Glutamatergic neuron (in vitro differentiated cells): ENCODE measurements at regions not wholly inside any gene's neighbourhood (a gene's known extent, or its start where the extent isn't known, plus 50 kb on each side); places are given as distances from the start of the nearest gene placed in this dataset.

ENCODE experiments used
- DNase-seq: peaks from one replicate; pipeline ENCODE4 v3.0.0; 2022
- H3K27ac Mint-ChIP-seq: one replicate; pipeline ENCODE4 v1.8.0; 2020; ENCODE audit warnings: mild to moderate bottlenecking, mixed read lengths, inconsistent platforms; ENCODE audit not compliant: unreplicated experiment
- H3K27me3 Mint-ChIP-seq: one replicate; pipeline ENCODE4 v1.8.0; 2020; ENCODE audit warnings: mild to moderate bottlenecking, moderate library complexity, mixed read lengths, inconsistent platforms; ENCODE audit not compliant: unreplicated experiment
- H3K36me3 Mint-ChIP-seq: one replicate; pipeline ENCODE4 v1.8.0; 2020; ENCODE audit warnings: mild to moderate bottlenecking, mixed read lengths, inconsistent platforms; ENCODE audit not compliant: unreplicated experiment
- H3K4me1 Mint-ChIP-seq: one replicate; pipeline ENCODE4 v1.8.0; 2020; ENCODE audit warnings: mild to moderate bottlenecking, low read depth, mixed read lengths, inconsistent platforms; ENCODE audit not compliant: unreplicated experiment
- H3K4me3 Mint-ChIP-seq: one replicate; pipeline ENCODE4 v1.8.0; 2020; ENCODE audit warnings: mild to moderate bottlenecking, mixed read lengths, inconsistent platforms; ENCODE audit not compliant: unreplicated experiment
- H3K9me3 Mint-ChIP-seq: one replicate; pipeline ENCODE4 v1.8.0; 2020; ENCODE audit warnings: mild to moderate bottlenecking, moderate library complexity, mixed read lengths, inconsistent platforms; ENCODE audit not compliant: unreplicated experiment
- CTCF ChIP-seq: fragments of 200-600 bp; sonication (generic); IDR thresholded peaks from one replicate; pipeline ENCODE4 v1.5.0; 2021; ENCODE audit not compliant: partially characterized antibody, unreplicated experiment

DNA sequence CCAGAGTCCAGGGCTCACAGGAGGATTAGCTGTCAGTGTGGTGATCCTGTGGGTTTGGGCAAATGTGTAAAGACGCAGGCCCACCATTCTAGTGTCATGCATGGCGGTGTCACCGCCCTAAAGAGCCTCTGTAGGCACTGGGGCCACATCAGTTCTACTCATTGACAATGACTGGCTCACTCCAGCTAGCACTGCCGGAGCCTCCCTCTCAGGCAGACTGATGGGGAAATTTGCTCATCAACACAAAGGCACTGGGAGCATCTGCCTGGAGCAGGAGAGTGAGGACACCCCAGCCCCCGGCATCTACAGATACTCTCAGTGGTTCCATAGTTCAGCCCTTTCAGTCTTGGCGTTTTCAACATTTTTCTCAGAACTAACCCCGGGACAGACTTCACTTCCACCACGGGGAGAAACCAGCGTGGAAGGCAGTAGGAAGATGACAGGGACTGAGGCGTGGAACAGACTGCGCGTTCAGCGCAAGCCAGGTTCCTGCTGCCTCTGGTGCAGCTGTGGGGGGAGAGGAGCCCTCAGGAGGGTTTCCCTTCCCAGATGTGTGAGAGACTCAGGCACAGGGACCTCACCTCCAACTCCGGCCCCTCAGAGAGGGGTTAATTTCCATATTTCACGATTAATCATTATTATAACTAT is 256.6 kb downstream of the RBFOX3 start:
- no peak for DNase-seq
- Mint-ChIP-seq H3K9me3 (peaks cover 30% of the 10 kb centered on the region), H3K27ac (peak overlapping the region; percentile 28), H3K4me1 (peaks cover 13% of the 10 kb centered on the region), H3K4me3 (no peak overlapping the region), H3K27me3 (peaks cover 18% of the 10 kb centered on the region), H3K36me3 (peaks cover 17% of the 10 kb centered on the region)
- TF ChIP-seq CTCF: no peak

DNA sequence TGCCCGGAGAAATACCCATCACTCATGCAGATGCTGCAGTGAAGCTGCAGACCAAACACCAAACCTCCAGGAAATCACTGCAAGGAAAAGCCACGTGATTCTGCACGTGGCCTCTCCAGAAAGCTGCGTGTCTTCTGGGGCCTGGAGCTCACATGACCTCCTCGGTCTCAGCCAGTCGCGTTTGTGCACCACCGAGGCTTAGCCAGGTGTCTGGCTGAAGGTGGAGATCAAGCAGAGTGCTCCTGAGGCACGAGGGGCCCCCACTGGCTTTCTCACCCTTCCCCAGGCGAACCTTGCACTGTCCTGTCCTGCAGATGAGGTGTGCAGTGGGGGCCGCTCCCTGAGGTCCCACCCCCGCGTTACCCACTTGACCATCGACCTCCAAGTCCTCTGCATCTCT is 257.3 kb downstream of the RBFOX3 start:
- TF ChIP-seq CTCF: no peak
- Mint-ChIP-seq H3K4me3 (no peak overlapping the region), H3K27ac (peak overlapping the region; percentile 33), H3K27me3 (peaks cover 24% of the 10 kb centered on the region), H3K36me3 (peaks cover 18% of the 10 kb centered on the region), H3K9me3 (peaks cover 30% of the 10 kb centered on the region), H3K4me1 (peaks cover 13% of the 10 kb centered on the region)
- DNase-seq: no peak

GRCh38 chr17:79353016-79353415 is 257.8 kb downstream of the RBFOX3 start:
- Mint-ChIP-seq H3K9me3 (peaks cover 31% of the 10 kb centered on the region), H3K4me3 (no peak overlapping the region), H3K27ac (peak overlapping the region; percentile 33), H3K4me1 (peaks cover 13% of the 10 kb centered on the region), H3K36me3 (peaks cover 18% of the 10 kb centered on the region), H3K27me3 (peaks cover 24% of the 10 kb centered on the region)
- no peak for TF ChIP-seq CTCF
- DNase-seq: no peak

- TF ChIP-seq CTCF: no peak
- no peak for DNase-seq
- H3K4me3 Mint-ChIP-seq: no peak overlapping the region
- H3K36me3 Mint-ChIP-seq: peaks cover 20% of the 10 kb centered on the region
- peaks cover 13% of the 10 kb centered on the region for H3K4me1 Mint-ChIP-seq
- peaks cover 16% of the 10 kb centered on the region for H3K27me3 Mint-ChIP-seq
- peaks cover 26% of the 10 kb centered on the region for H3K9me3 Mint-ChIP-seq
- no peak overlapping the region for H3K27ac Mint-ChIP-seq
Measured at GRCh38 chr17:79350533-79350932, 260.3 kb downstream of the RBFOX3 start.

DNA sequence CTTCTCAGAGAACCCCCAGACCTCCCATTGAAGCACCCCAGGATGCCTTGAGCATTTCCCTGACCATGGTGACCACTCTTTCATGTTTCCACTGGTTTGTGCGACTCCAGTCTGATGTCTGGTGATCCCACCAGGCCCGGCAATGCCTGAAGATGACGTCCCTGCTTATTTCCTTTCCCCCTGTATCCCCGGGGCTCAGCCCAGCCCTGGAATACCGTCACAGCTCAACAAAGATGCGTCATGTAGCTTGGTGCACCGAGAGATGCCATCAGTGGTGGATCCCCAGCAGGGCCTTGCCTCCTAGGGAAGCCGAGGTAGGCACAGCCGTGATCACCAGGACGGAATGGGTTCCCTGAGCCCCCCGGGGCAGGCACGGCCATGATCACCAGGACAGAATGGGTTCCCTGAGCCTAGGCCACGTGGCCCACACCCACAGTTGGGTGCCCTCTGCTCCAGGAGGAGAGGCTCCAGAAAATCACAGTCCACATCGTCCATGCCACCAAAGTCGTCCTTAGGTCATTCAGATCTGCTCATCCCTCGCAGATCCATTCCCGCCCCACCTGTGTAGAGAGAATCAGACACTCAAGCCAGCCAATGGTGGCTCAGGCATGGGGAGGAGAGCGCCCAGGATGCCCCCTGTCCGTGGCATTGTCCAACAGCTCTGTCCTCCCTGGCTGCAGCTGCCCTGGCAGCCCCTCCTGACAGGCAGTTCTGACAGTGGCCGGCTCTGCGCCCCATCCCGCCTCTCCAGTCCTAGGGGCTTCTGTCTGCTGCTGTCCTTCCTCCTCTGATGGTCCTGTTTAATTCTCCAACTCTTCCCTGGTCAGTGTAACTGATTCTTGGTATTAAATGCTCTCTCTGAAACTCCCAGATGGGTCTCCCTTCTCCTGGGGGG is 261.1 kb downstream of the RBFOX3 start:
- DNase-seq: no peak
- H3K4me3 Mint-ChIP-seq: no peak overlapping the region
- H3K36me3 Mint-ChIP-seq: peaks cover 27% of the 10 kb centered on the region
- H3K9me3 Mint-ChIP-seq: peaks cover 25% of the 10 kb centered on the region
- H3K27me3 Mint-ChIP-seq: peaks cover 16% of the 10 kb centered on the region
- no peak for TF ChIP-seq CTCF
- H3K27ac Mint-ChIP-seq: no peak overlapping the region
- H3K4me1 Mint-ChIP-seq: peaks cover 11% of the 10 kb centered on the region
